Vagina (tissue), 2 donors: ENCODE measurements at regions not wholly inside any gene's neighbourhood (a gene's known extent, or its start where the extent isn't known, plus 50 kb on each side); places are given as distances from the start of the nearest gene placed in this dataset.

Experiments
- DNase-seq, 2 donors: peaks; one replicate each; pipeline ENCODE4 v3.0.0-alpha.2; 2017; ENCODE audit errors: extremely low spot score in 2 of 2
- H3K27ac ChIP-seq: fragments of 200-600 bp; sonication (generic); one replicate; pipeline ENCODE4 v1.5.1; 2019
- H3K27me3 ChIP-seq: fragments of 200-600 bp; sonication (generic); one replicate; pipeline ENCODE4 v1.5.1; 2019
- H3K36me3 ChIP-seq, 2 donors: fragments of 200-600 bp; sonication (generic); one replicate each; pipeline ENCODE4 v1.5.1; 2017 to 2019
- H3K4me1 ChIP-seq: fragments of 200-600 bp; sonication (generic); one replicate; pipeline ENCODE4 v1.5.1; 2019
- H3K4me3 ChIP-seq, 2 donors: fragments of 200-600 bp; sonication (generic); 1 replicate in 1 of 2; 2 replicates in 1 of 2; pipeline ENCODE4 v1.5.1; 2016 to 2019
- H3K9me3 ChIP-seq: fragments of 200-600 bp; sonication (generic); one replicate; pipeline ENCODE4 v1.5.1; 2019
- POLR2A ChIP-seq, 2 donors: fragments of 450-650 bp; IDR thresholded peaks; one replicate each; pipeline ENCODE4 v1.6.1; 2017; ENCODE audit warnings: antibody characterized with exemption in 2 of 2, mild to moderate bottlenecking in 2 of 2, moderate library complexity in 2 of 2
- POLR2AphosphoS5 ChIP-seq, 2 donors: sonication (generic); formaldehyde crosslinking; IDR thresholded peaks; one replicate each; pipeline ENCODE4 v1.9.0; 2017; ENCODE audit warnings: antibody characterized with exemption in 2 of 2, mild to moderate bottlenecking in 2 of 2, low read depth in 1 of 2; ENCODE audit not compliant: insufficient read depth in 1 of 2
- intact Hi-C: fragments of 100-400 bp; cut with DNase I; formaldehyde crosslinking; loops from one replicate; pipeline ENCODE4 v1.15.1; 2023
- TF ChIP-seq, protein P1 (sequence below), 3 experiments: fragments of 450-650 bp in 2 of 3; fragments of 200-600 bp in 1 of 3; sonication (generic) in 1 of 3; IDR thresholded peaks; one replicate each; pipeline ENCODE4 v1.5.1; 2017 to 2019; ENCODE audit warnings: antibody characterized with exemption in 3 of 3, mild to moderate bottlenecking in 2 of 3, moderate library complexity in 2 of 3

- H3K27me3 ChIP-seq: no peaks in the 10 kb centered on the region
- intact Hi-C loops: no loop called here
- H3K27ac ChIP-seq: no peak overlapping the region
- H3K4me1 ChIP-seq: peaks cover 16% of the 10 kb centered on the region
- H3K4me3 ChIP-seq: no peak overlapping the region
- H3K9me3 ChIP-seq: no peaks in the 10 kb centered on the region
- no peaks in the 10 kb centered on the region for H3K36me3 ChIP-seq
- TF ChIP-seq, protein P1, sequence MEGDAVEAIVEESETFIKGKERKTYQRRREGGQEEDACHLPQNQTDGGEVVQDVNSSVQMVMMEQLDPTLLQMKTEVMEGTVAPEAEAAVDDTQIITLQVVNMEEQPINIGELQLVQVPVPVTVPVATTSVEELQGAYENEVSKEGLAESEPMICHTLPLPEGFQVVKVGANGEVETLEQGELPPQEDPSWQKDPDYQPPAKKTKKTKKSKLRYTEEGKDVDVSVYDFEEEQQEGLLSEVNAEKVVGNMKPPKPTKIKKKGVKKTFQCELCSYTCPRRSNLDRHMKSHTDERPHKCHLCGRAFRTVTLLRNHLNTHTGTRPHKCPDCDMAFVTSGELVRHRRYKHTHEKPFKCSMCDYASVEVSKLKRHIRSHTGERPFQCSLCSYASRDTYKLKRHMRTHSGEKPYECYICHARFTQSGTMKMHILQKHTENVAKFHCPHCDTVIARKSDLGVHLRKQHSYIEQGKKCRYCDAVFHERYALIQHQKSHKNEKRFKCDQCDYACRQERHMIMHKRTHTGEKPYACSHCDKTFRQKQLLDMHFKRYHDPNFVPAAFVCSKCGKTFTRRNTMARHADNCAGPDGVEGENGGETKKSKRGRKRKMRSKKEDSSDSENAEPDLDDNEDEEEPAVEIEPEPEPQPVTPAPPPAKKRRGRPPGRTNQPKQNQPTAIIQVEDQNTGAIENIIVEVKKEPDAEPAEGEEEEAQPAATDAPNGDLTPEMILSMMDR (IDR thresholded peaks at IDR 0.05): no peak
- no peak for TF ChIP-seq POLR2A (IDR thresholded peaks at IDR 0.05)
- peak; percentile 77 to 81 for DNase-seq
Measured at GRCh38 chr20:19026901-19027644, 185.4 kb upstream of the SLC24A3 start.

- no peak overlapping the region for H3K4me3 ChIP-seq
- H3K27ac ChIP-seq: no peak overlapping the region
- no peaks in the 10 kb centered on the region for H3K27me3 ChIP-seq
- peaks cover 16% of the 10 kb centered on the region for H3K4me1 ChIP-seq
- H3K36me3 ChIP-seq: no peaks in the 10 kb centered on the region
- H3K9me3 ChIP-seq: no peaks in the 10 kb centered on the region
- peak; percentile 64 to 72 for DNase-seq
- TF ChIP-seq POLR2A (IDR thresholded peaks at IDR 0.05): no peak
- no peak for TF ChIP-seq POLR2AphosphoS5 (IDR thresholded peaks at IDR 0.05; ENCODE audit: insufficient read depth in 1 of 2, low read depth in 1 of 2)
- TF ChIP-seq, protein P1 (IDR thresholded peaks at IDR 0.05): no peak
- intact Hi-C loops: no loop called here
Measured at GRCh38 chr20:19027971-19028370, 184.5 kb upstream of the SLC24A3 start.

DNA sequence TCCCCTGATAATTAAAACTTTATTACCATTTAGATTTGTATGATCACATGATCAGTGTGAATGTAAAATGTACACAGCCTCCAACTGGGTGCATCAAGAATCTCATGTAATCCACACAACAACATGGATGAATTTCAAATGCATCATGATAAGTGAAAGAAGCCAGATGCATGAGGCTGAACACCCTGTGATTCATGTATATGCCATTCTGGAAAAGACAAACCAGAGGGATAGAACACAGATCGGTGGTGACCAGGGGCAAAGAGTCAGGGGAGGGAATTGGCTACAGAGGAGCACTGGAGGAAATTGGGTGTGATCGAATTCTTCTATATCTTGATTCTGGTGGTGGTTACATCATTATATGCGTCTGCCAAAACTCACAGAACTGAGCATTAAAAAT, 170.7 kb upstream of the SLC24A3 start:
- Histone ChIP-seq H3K27ac (no peak overlapping the region), H3K36me3 (no peaks in the 10 kb centered on the region), H3K4me3 (no peak overlapping the region), H3K9me3 (no peaks in the 10 kb centered on the region), H3K4me1 (peaks cover 7% of the 10 kb centered on the region), H3K27me3 (no peaks in the 10 kb centered on the region)
- TF ChIP-seq, protein P1 (IDR thresholded peaks at IDR 0.05): no peak
- TF ChIP-seq POLR2AphosphoS5 (IDR thresholded peaks at IDR 0.05; ENCODE audit: insufficient read depth in 1 of 2, low read depth in 1 of 2) (no peak), POLR2A (IDR thresholded peaks at IDR 0.05) (no peak)
- intact Hi-C loops: no loop called here
- DNase-seq: no peak

GRCh38 chr20:19045371-19045770, 167.1 kb upstream of the SLC24A3 start:
- DNase-seq: no peak
- H3K36me3 ChIP-seq: no peaks in the 10 kb centered on the region
- TF ChIP-seq POLR2AphosphoS5 (IDR thresholded peaks at IDR 0.05; ENCODE audit: insufficient read depth in 1 of 2, low read depth in 1 of 2) (no peak), POLR2A (IDR thresholded peaks at IDR 0.05) (no peak)
- TF ChIP-seq, protein P1 (IDR thresholded peaks at IDR 0.05): no peak
- no peak overlapping the region for H3K4me3 ChIP-seq
- H3K4me1 ChIP-seq: peaks cover 27% of the 10 kb centered on the region
- H3K27me3 ChIP-seq: no peaks in the 10 kb centered on the region
- intact Hi-C loops: no loop called here
- H3K27ac ChIP-seq: no peak overlapping the region
- no peaks in the 10 kb centered on the region for H3K9me3 ChIP-seq
